Type B pancreatic cell (in vitro differentiated cells): ENCODE measurements at regions not wholly inside any gene's neighbourhood (a gene's known extent, or its start where the extent isn't known, plus 50 kb on each side); places are given as distances from the start of the nearest gene placed in this dataset.

ENCODE experiments used
- DNase-seq: peaks from one replicate; pipeline ENCODE4 v3.0.0; 2021; ENCODE audit warnings: mixed read lengths; ENCODE audit not compliant: unreplicated experiment; ENCODE audit errors: extremely low spot score
- H3K27ac Mint-ChIP-seq: 2 replicates; pipeline ENCODE4 v1.8.0; 2021; ENCODE audit warnings: mild to moderate bottlenecking, mixed read lengths
- H3K27me3 Mint-ChIP-seq: 2 replicates; pipeline ENCODE4 v1.8.0; 2021; ENCODE audit warnings: mixed read lengths
- H3K36me3 Mint-ChIP-seq: 2 replicates; pipeline ENCODE4 v1.8.0; 2021; ENCODE audit warnings: mixed read lengths
- H3K4me1 Mint-ChIP-seq: one replicate; pipeline ENCODE4 v1.8.0; 2021; ENCODE audit warnings: mixed read lengths; ENCODE audit not compliant: unreplicated experiment
- H3K4me3 Mint-ChIP-seq: 2 replicates; pipeline ENCODE4 v1.8.0; 2021; ENCODE audit warnings: mild to moderate bottlenecking, mixed read lengths
- H3K9me3 Mint-ChIP-seq: 2 replicates; pipeline ENCODE4 v1.8.0; 2021; ENCODE audit warnings: mixed read lengths
- TF ChIP-seq, protein P1 (sequence below): fragments of 200-600 bp; sonication (generic); conservative IDR thresholded peaks from 2 replicates; pipeline ENCODE4 v1.5.0; 2021; ENCODE audit warnings: antibody characterized with exemption, mild to moderate bottlenecking

GRCh38 chr4:112807083-112807482, 170.1 kb downstream of the LARP7 start:
- H3K4me1 Mint-ChIP-seq: no peaks in the 10 kb centered on the region
- TF ChIP-seq, protein P1, sequence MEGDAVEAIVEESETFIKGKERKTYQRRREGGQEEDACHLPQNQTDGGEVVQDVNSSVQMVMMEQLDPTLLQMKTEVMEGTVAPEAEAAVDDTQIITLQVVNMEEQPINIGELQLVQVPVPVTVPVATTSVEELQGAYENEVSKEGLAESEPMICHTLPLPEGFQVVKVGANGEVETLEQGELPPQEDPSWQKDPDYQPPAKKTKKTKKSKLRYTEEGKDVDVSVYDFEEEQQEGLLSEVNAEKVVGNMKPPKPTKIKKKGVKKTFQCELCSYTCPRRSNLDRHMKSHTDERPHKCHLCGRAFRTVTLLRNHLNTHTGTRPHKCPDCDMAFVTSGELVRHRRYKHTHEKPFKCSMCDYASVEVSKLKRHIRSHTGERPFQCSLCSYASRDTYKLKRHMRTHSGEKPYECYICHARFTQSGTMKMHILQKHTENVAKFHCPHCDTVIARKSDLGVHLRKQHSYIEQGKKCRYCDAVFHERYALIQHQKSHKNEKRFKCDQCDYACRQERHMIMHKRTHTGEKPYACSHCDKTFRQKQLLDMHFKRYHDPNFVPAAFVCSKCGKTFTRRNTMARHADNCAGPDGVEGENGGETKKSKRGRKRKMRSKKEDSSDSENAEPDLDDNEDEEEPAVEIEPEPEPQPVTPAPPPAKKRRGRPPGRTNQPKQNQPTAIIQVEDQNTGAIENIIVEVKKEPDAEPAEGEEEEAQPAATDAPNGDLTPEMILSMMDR: no peak
- H3K9me3 Mint-ChIP-seq: no peaks in the 10 kb centered on the region
- H3K4me3 Mint-ChIP-seq: no peak overlapping the region
- H3K36me3 Mint-ChIP-seq: no peaks in the 10 kb centered on the region
- H3K27ac Mint-ChIP-seq: no peak overlapping the region
- no peaks in the 10 kb centered on the region for H3K27me3 Mint-ChIP-seq
- no peak for DNase-seq

DNA sequence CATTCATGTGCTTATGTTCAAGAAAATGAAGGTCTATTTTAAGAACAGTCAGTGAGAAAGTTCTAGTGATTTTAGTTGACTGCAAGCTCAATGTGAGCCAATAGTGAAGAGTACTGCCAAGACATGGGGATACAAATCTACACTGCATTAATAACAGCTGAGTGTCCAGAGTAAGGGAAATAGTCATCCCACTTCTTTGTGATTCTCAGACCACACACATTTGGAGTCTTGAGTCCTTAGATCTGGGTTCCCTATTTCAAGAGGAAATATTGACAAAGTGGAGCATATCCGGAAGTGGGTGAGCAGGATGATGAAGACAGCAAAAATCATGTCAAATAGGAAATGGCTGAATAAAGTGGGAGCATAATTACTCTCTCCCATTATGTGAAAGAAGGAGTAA, 171.1 kb downstream of the LARP7 start:
- H3K27ac Mint-ChIP-seq: no peak overlapping the region
- TF ChIP-seq, protein P1: no peak

GRCh38 chr4:112813790-112814189, 176.8 kb downstream of the LARP7 start:
- no peak for DNase-seq
- Mint-ChIP-seq H3K27me3 (no peaks in the 10 kb centered on the region), H3K9me3 (no peaks in the 10 kb centered on the region), H3K27ac (no peak overlapping the region), H3K36me3 (no peaks in the 10 kb centered on the region), H3K4me1 (peaks cover 10% of the 10 kb centered on the region), H3K4me3 (no peak overlapping the region)
- TF ChIP-seq, protein P1: no peak

More for the DNA sequence above, 171.1 kb downstream of the LARP7 start:
- Mint-ChIP-seq H3K4me3 (no peak overlapping the region), H3K4me1 (no peaks in the 10 kb centered on the region), H3K9me3 (no peaks in the 10 kb centered on the region), H3K36me3 (no peaks in the 10 kb centered on the region), H3K27me3 (no peaks in the 10 kb centered on the region)
- no peak for DNase-seq

DNA sequence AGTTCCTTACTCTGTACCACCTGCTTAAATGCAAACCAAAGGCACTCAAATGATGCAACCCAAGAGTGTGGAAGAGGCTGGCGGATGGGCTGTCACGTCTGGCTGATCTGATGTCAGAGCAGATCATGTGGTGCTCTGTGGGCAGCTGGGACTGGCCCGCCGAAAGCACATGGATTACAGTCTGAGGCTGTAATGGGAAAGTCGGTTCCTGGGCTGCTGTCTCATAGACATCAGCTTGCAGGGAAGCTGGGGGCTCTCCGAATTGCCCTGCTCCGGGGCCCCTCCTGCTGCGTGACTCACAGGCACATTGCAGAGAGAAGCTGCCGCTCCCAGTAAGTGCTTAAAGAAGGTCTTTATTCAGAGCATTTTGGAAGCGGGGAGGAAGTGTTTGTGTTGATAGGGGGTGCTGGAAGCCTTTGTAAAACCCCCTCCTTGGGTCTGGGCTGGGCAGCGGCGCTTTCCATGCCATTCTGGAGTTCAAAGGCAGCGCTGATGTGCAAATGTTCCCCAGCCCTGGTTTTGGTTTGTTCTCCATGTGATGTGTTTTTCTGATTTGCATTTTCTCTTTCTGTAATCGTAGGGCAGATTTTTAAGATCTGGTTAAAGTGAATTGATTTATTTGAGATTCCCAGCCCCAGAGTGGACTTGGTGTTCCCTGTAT, 181.1 kb downstream of the LARP7 start:
- Mint-ChIP-seq H3K4me3 (peak overlapping the region; percentile 86), H3K27me3 (peaks cover 3% of the 10 kb centered on the region), H3K9me3 (no peaks in the 10 kb centered on the region), H3K27ac (peak overlapping the region; percentile 44), H3K4me1 (peaks cover 10% of the 10 kb centered on the region), H3K36me3 (no peaks in the 10 kb centered on the region)
- no peak for DNase-seq
- TF ChIP-seq, protein P1: no peak

DNA sequence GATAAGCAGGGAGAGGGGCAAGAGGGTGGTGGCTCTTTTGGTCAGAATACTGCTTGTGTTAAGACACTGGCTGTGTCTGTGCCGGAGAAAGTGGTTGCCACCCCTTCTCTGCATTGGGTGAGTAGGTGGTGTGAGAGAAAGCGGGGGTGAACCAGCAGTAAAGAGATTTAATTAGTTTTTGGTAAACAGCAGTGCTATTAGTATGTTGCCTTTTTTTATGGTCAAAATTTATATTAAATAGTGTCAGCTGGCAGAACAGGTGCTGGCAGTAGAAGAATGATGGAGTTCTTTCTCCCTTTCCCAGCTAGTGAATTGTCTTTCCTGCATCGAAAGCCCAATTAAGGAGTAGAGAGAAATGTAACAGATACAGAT, 181.6 kb downstream of the LARP7 start:
- DNase-seq: no peak
- no peaks in the 10 kb centered on the region for H3K36me3 Mint-ChIP-seq
- TF ChIP-seq, protein P1: no peak
- H3K27me3 Mint-ChIP-seq: peaks cover 3% of the 10 kb centered on the region
- H3K9me3 Mint-ChIP-seq: no peaks in the 10 kb centered on the region
- H3K27ac Mint-ChIP-seq: peak overlapping the region; percentile 44
- H3K4me1 Mint-ChIP-seq: peaks cover 10% of the 10 kb centered on the region
- peak overlapping the region; percentile 86 for H3K4me3 Mint-ChIP-seq
